ENCODE measurements at regions not wholly inside any gene's neighbourhood (a gene's known extent, or its start where the extent isn't known, plus 50 kb on each side); places are given as distances from the start of the nearest gene placed in this dataset.

GRCh38 chr16:64543441-64543840 is 578.4 kb downstream of the CDH11 start:
- TF ChIP-seq CTCF (IDR thresholded peaks at IDR 0.05) (no peak), POLR2A (IDR thresholded peaks at IDR 0.05) (no peak), POLR2AphosphoS5 (IDR thresholded peaks at IDR 0.05) (no peak)

Data from transverse colon (tissue), 4 donors.